CD4-positive, alpha-beta memory T cell (primary cell): ENCODE measurements at regions not wholly inside any gene's neighbourhood (a gene's known extent, or its start where the extent isn't known, plus 50 kb on each side); places are given as distances from the start of the nearest gene placed in this dataset.

ENCODE experiments used
- CTCF ChIA-PET: fragments of 350-600 bp; sonication (Branson Sonifier 250); formaldehyde crosslinking; loops from one replicate; lab custom pipeline; 2021; ENCODE audit warnings: inconsistent platforms; ENCODE audit not compliant: partially characterized antibody; lab: Charles Lee
- POLR2A ChIA-PET: fragments of 350-600 bp; sonication (Branson Sonifier 250); formaldehyde crosslinking; loops from one replicate; lab custom pipeline; 2021; ENCODE audit not compliant: partially characterized antibody; lab: Charles Lee
- DNase-seq, 5 donors: peaks; one replicate each; pipeline versions ENCODE4 v3.0.0 to v3.0.0-alpha.2; 2020 to 2022; ENCODE audit warnings: mixed read lengths in 1 of 5
- H3K27ac ChIP-seq: one replicate; pipeline ENCODE4 v1.7.0; 2013; ENCODE audit warnings: low read depth, low read length
- H3K27me3 ChIP-seq: 2 replicates; pipeline ENCODE4 v1.7.0; 2013; ENCODE audit warnings: mild to moderate bottlenecking, low read length, moderate library complexity; ENCODE audit not compliant: insufficient read depth
- H3K36me3 ChIP-seq: 2 replicates; pipeline ENCODE4 v1.7.0; 2013; ENCODE audit warnings: mild to moderate bottlenecking, low read length, moderate library complexity; ENCODE audit not compliant: insufficient read depth
- H3K4me1 ChIP-seq: 2 replicates; pipeline ENCODE4 v1.7.0; 2013; ENCODE audit warnings: mild to moderate bottlenecking, low read length, moderate library complexity; ENCODE audit not compliant: insufficient read depth
- H3K4me3 ChIP-seq, 2 donors: one replicate each; pipeline ENCODE4 v1.7.0; 2013; ENCODE audit warnings: low read length in 2 of 2, mild to moderate bottlenecking in 1 of 2
- H3K9me3 ChIP-seq, 2 donors: one replicate each; pipeline ENCODE4 v1.7.0; 2013; ENCODE audit warnings: low read length in 2 of 2, control low read depth in 1 of 2; ENCODE audit not compliant: control insufficient read depth in 1 of 2
- H3K27ac Mint-ChIP-seq, 7 donors: one replicate each; pipeline ENCODE4 v1.8.0; 2020 to 2021; ENCODE audit warnings: mixed read lengths in 7 of 7, mild to moderate bottlenecking in 6 of 7, inconsistent platforms in 3 of 7, moderate library complexity in 3 of 7
- H3K27me3 Mint-ChIP-seq, 2 donors: one replicate each; pipeline ENCODE4 v1.8.0; 2020 to 2021; ENCODE audit warnings: mixed read lengths in 2 of 2
- H3K36me3 Mint-ChIP-seq, 2 donors: one replicate each; pipeline ENCODE4 v1.8.0; 2020 to 2021; ENCODE audit warnings: mixed read lengths in 2 of 2, inconsistent platforms in 1 of 2, mild to moderate bottlenecking in 1 of 2
- H3K4me1 Mint-ChIP-seq, 4 donors: one replicate each; pipeline ENCODE4 v1.8.0; 2020 to 2021; ENCODE audit warnings: mixed read lengths in 4 of 4, mild to moderate bottlenecking in 1 of 4
- H3K4me3 Mint-ChIP-seq, 8 donors: one replicate each; pipeline ENCODE4 v1.8.0; 2020 to 2021; ENCODE audit warnings: mixed read lengths in 8 of 8, mild to moderate bottlenecking in 7 of 8, moderate library complexity in 6 of 8, inconsistent platforms in 3 of 8
- H3K9me3 Mint-ChIP-seq, 8 donors: one replicate each; pipeline ENCODE4 v1.8.0; 2020 to 2021; ENCODE audit warnings: mixed read lengths in 8 of 8, mild to moderate bottlenecking in 5 of 8, inconsistent platforms in 3 of 8, moderate library complexity in 1 of 8
- intact Hi-C: fragments of 100-400 bp; cut with micrococcal nuclease; formaldehyde crosslinking; loops from one replicate; pipeline ENCODE4 v1.15.1; 2023

DNA sequence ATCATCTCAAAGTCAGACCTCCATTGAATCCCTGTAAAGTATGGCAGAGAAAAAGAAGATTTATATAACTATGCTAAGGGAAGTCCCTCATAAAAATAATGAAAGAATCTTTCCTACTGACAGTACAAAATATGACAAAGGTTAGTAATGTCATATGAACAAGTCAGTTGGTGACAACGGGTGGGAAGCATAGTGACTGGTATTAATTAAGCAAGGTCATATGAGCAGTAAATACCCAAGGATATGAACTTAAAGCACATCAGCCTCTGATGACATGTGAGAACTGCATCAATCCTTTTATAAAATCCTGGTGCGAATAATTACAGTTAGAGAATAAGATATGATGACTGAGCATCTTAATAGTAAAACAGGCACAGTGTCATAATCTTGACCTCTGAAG, 364.8 kb upstream of the GALNTL6 start:
- Mint-ChIP-seq H3K27ac (no peak overlapping the region), H3K4me1 (no peaks in the 10 kb centered on the region), H3K27me3 (no peaks in the 10 kb centered on the region), H3K36me3 (no peaks in the 10 kb centered on the region), H3K4me3 (no peak overlapping the region), H3K9me3 (peaks cover 0 to 8% (median 1%) of the 10 kb centered on the region in 8 donors)
- no peaks in the 10 kb centered on the region for H3K4me1 ChIP-seq
- no peaks in the 10 kb centered on the region for H3K27me3 ChIP-seq
- no peaks in the 10 kb centered on the region for H3K36me3 ChIP-seq
- H3K9me3 ChIP-seq: no peaks in the 10 kb centered on the region
- CTCF ChIA-PET: no interaction called here
- no peak overlapping the region for H3K4me3 ChIP-seq
- POLR2A ChIA-PET: no interaction called here
- DNase-seq: no peak
- no peak overlapping the region for H3K27ac ChIP-seq
- intact Hi-C loops: no loop called here

GRCh38 chr4:171441300-171441941, 371.8 kb upstream of the GALNTL6 start:
- ChIA-PET CTCF (no interaction called here), POLR2A (no interaction called here)
- no peaks in the 10 kb centered on the region for H3K9me3 ChIP-seq
- no peak for DNase-seq
- H3K27ac ChIP-seq: no peak overlapping the region
- Mint-ChIP-seq H3K36me3 (no peaks in the 10 kb centered on the region), H3K27ac (no peak overlapping the region), H3K9me3 (peaks cover 0 to 14% (median 5%) of the 10 kb centered on the region in 8 donors), H3K27me3 (no peaks in the 10 kb centered on the region), H3K4me3 (no peak overlapping the region), H3K4me1 (no peaks in the 10 kb centered on the region)
- H3K36me3 ChIP-seq: no peaks in the 10 kb centered on the region
- no peak overlapping the region for H3K4me3 ChIP-seq
- intact Hi-C loops: no loop called here
- H3K4me1 ChIP-seq: no peaks in the 10 kb centered on the region
- no peaks in the 10 kb centered on the region for H3K27me3 ChIP-seq

DNA sequence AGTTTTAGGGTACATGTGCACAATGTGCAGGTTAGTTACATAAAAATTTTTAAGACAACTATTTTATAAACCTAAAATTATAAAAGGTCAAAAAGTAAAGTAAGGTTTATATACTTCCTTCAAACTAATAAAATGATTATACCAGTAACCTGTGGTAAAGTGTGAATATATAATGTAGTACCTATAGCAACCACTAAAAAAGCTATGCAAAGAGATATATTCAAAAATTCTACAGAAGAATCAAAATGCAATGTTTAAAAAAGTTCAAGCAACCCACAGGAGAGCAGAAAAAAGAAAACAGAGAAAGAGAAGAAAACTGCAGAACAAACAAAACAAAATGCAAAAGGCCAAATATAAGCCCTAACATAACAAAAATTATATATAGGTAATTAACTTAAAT, 379.5 kb upstream of the GALNTL6 start:
- Mint-ChIP-seq H3K27ac (no peak overlapping the region), H3K4me3 (no peak overlapping the region), H3K36me3 (no peaks in the 10 kb centered on the region), H3K4me1 (no peaks in the 10 kb centered on the region), H3K9me3 (peaks cover 1 to 18% (median 7%) of the 10 kb centered on the region in 8 donors), H3K27me3 (no peaks in the 10 kb centered on the region)
- ChIA-PET CTCF (no interaction called here), POLR2A (no interaction called here)
- DNase-seq: no peak
- H3K27me3 ChIP-seq: no peaks in the 10 kb centered on the region
- intact Hi-C loops: no loop called here
- no peak overlapping the region for H3K4me3 ChIP-seq
- peaks cover 0 to 7% of the 10 kb centered on the region in 2 donors for H3K9me3 ChIP-seq
- H3K27ac ChIP-seq: no peak overlapping the region
- no peaks in the 10 kb centered on the region for H3K36me3 ChIP-seq
- H3K4me1 ChIP-seq: no peaks in the 10 kb centered on the region

DNA sequence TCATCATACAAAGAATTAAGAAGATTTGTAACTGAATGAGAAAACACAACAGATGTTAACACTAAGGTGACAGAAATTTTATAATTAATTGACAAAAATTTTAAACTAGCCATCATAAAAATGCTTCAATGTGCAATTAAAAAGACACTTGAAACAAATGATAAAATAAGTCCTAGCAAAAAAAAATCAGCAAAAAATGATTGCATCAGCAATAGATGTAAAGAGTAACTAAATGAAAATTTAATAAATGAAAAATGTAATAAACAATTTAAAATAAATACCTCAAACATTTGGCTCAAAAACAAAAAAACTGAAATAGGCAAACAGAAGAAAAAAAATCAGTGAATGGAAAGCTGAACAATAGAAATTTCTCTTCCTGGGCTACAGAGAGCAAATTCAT, 380.7 kb upstream of the GALNTL6 start:
- Mint-ChIP-seq H3K36me3 (no peaks in the 10 kb centered on the region), H3K9me3 (peaks cover 4 to 25% (median 10%) of the 10 kb centered on the region in 8 donors), H3K27ac (no peak overlapping the region), H3K4me1 (no peaks in the 10 kb centered on the region), H3K27me3 (no peaks in the 10 kb centered on the region), H3K4me3 (no peak overlapping the region)
- DNase-seq: no peak
- no peaks in the 10 kb centered on the region for H3K4me1 ChIP-seq
- intact Hi-C loops: no loop called here
- no peaks in the 10 kb centered on the region for H3K27me3 ChIP-seq
- POLR2A ChIA-PET: no interaction called here
- no peak overlapping the region for H3K27ac ChIP-seq
- H3K9me3 ChIP-seq: peaks cover 0 to 7% of the 10 kb centered on the region in 2 donors
- CTCF ChIA-PET: no interaction called here
- H3K4me3 ChIP-seq: no peak overlapping the region
- no peaks in the 10 kb centered on the region for H3K36me3 ChIP-seq

GRCh38 chr4:171430495-171430894, 382.7 kb upstream of the GALNTL6 start:
- Mint-ChIP-seq H3K4me3 (no peak overlapping the region), H3K36me3 (no peaks in the 10 kb centered on the region), H3K9me3 (peaks cover 5 to 34% (median 10%) of the 10 kb centered on the region in 8 donors), H3K27me3 (no peaks in the 10 kb centered on the region), H3K4me1 (no peaks in the 10 kb centered on the region), H3K27ac (no peak overlapping the region)
- no peak for DNase-seq
- POLR2A ChIA-PET: no interaction called here
- peaks cover 0 to 7% of the 10 kb centered on the region in 2 donors for H3K9me3 ChIP-seq
- CTCF ChIA-PET: no interaction called here
- no peaks in the 10 kb centered on the region for H3K36me3 ChIP-seq
- H3K4me1 ChIP-seq: no peaks in the 10 kb centered on the region
- H3K27ac ChIP-seq: no peak overlapping the region
- intact Hi-C loops: no loop called here
- H3K4me3 ChIP-seq: no peak overlapping the region
- no peaks in the 10 kb centered on the region for H3K27me3 ChIP-seq

DNA sequence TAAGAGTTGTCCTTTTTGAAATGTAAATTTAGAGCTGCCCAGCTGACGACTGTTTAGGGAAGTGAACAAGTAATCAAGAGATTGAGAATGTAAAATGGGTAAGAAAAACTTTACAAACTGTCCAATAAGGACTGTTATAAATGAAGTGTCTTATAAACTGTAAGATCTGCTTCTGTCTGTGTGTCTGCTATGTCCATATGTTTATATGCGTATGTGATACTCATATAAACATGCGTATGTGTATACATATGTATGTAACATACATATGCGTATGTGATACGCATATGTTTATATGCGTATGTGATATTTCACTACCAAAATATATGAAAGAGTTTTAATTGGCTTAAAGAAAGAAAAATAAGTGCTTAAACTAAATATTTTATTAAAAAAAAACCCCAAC, 416.0 kb upstream of the GALNTL6 start:
- Mint-ChIP-seq H3K4me1 (no peaks in the 10 kb centered on the region), H3K9me3 (peaks cover 0 to 19% (median 7%) of the 10 kb centered on the region in 8 donors), H3K27me3 (no peaks in the 10 kb centered on the region), H3K4me3 (no peak overlapping the region), H3K27ac (no peak overlapping the region), H3K36me3 (no peaks in the 10 kb centered on the region)
- H3K36me3 ChIP-seq: no peaks in the 10 kb centered on the region
- H3K9me3 ChIP-seq: no peaks in the 10 kb centered on the region
- no peaks in the 10 kb centered on the region for H3K4me1 ChIP-seq
- ChIA-PET CTCF (no interaction called here), POLR2A (no interaction called here)
- H3K27ac ChIP-seq: no peak overlapping the region
- no peak overlapping the region for H3K4me3 ChIP-seq
- H3K27me3 ChIP-seq: no peaks in the 10 kb centered on the region
- intact Hi-C loops: no loop called here
- no peak for DNase-seq

DNA sequence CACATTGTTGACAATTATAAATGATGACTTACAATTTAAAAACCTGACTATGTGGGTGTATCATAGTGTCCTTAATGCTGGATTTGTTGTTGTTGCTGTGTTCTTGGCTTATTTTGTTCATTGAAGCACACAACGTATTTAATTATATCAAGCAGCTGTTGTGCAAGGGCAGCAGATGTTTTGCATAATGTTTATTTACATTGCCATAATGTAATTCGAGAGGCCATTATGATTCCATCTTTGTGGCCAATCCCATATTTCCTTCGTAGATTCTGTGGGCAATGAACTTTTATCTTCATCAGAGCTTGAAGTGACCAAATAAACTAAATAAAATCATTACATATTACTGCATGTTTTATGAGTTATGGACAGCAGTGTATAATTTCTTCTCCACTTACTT, 422.6 kb upstream of the GALNTL6 start:
- no peak for DNase-seq
- Mint-ChIP-seq H3K4me3 (no peak overlapping the region), H3K9me3 (peaks cover 0 to 15% (median 3%) of the 10 kb centered on the region in 8 donors), H3K36me3 (no peaks in the 10 kb centered on the region), H3K27me3 (no peaks in the 10 kb centered on the region), H3K4me1 (no peaks in the 10 kb centered on the region), H3K27ac (no peak overlapping the region)
- H3K9me3 ChIP-seq: no peaks in the 10 kb centered on the region
- no peak overlapping the region for H3K27ac ChIP-seq
- H3K4me1 ChIP-seq: no peaks in the 10 kb centered on the region
- ChIA-PET CTCF (no interaction called here), POLR2A (no interaction called here)
- intact Hi-C loops: no loop called here
- no peaks in the 10 kb centered on the region for H3K27me3 ChIP-seq
- no peak overlapping the region for H3K4me3 ChIP-seq
- no peaks in the 10 kb centered on the region for H3K36me3 ChIP-seq

DNA sequence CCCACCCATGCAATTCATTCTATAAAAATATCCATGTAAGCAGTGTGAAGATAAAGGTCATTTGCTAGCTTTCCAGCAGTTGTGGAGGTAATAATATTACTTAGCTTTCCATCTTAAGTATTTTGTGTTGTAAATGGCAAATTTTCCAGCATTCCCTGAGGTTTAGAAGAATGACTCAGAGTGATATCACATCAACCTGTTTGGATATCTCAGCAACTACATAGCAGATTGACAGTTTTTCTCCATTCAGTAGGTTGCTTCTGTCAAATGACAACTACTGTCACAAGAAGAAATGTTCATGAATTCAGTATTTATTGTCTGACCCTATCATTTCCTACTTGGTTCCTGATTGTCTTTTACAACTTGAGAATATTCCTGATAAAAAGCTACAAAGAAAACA, 434.9 kb upstream of the GALNTL6 start:
- Histone ChIP-seq H3K36me3 (no peaks in the 10 kb centered on the region), H3K4me3 (no peak overlapping the region), H3K9me3 (no peaks in the 10 kb centered on the region), H3K4me1 (no peaks in the 10 kb centered on the region), H3K27ac (no peak overlapping the region), H3K27me3 (no peaks in the 10 kb centered on the region)
- no peak overlapping the region for H3K4me3 Mint-ChIP-seq
- peaks cover 0 to 11% (median 3%) of the 10 kb centered on the region in 8 donors for H3K9me3 Mint-ChIP-seq
- no peak overlapping the region for H3K27ac Mint-ChIP-seq
- no peak for DNase-seq
- no peaks in the 10 kb centered on the region for H3K36me3 Mint-ChIP-seq
- CTCF ChIA-PET: no interaction called here
- intact Hi-C loops: no loop called here
- POLR2A ChIA-PET: no interaction called here
- no peaks in the 10 kb centered on the region for H3K4me1 Mint-ChIP-seq
- H3K27me3 Mint-ChIP-seq: no peaks in the 10 kb centered on the region
